ENCODE measurements at regions not wholly inside any gene's neighbourhood (a gene's known extent, or its start where the extent isn't known, plus 50 kb on each side); places are given as distances from the start of the nearest gene placed in this dataset.

DNA sequence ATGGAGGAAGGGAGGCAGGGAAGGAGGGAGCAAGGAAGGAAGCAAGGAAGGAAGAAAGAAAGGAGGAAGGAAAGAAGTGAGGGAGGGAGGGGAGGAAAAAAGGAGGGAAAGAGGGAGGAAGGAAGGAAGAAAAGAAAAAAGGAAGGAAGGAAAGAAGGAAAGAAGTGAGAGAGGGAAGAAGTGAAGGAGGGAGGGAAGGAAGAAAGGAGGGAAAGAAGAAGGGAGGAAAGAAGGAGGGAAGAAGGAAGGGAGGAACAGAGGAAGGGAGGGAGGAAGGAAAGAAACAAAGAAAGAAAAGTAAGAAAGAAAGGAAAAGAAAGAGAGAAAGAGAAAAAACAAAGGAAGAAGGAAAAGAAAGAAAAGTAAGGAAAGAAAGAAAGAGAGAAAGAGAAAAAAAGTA lies 183.0 kb upstream of the SLC24A5 start:
- TF ChIP-seq POLR2A (IDR thresholded peaks at IDR 0.05; ENCODE audit: low read depth, low read length) (no peak), TAF1 (IDR thresholded peaks at IDR 0.05; ENCODE audit: low read depth, low read length) (no peak)

Data from GM12891 (cell line).